AG04449 (cell line): ENCODE measurements at regions not wholly inside any gene's neighbourhood (a gene's known extent, or its start where the extent isn't known, plus 50 kb on each side); places are given as distances from the start of the nearest gene placed in this dataset.

Experiments
- CTCF ChIA-PET: fragments of 350-600 bp; formaldehyde crosslinking; extraction: SDS; loops from one replicate; lab custom pipeline; 2021; ENCODE audit warnings: antibody characterized with exemption; lab: Yijun Ruan, JAX
- POLR2A ChIA-PET: fragments of 400-600, 350-600 bp; formaldehyde crosslinking; extraction: SDS; loops from one replicate; lab custom pipeline; 2020; ENCODE audit warnings: antibody characterized with exemption, inconsistent platforms; lab: Yijun Ruan, JAX
- DNase-seq: peaks from one replicate; pipeline ENCODE4 v3.0.0-alpha.2; 2010; ENCODE audit warnings: low read depth, low spot score
- H3K4me3 ChIP-seq: 2 replicates; pipeline ENCODE4 v1.5.1; 2011; ENCODE audit warnings: low read depth, mild to moderate bottlenecking, control low read depth, low read length
- CTCF ChIP-seq: IDR thresholded peaks from one replicate; pipeline ENCODE4 v1.5.1; 2011; ENCODE audit warnings: mild to moderate bottlenecking, moderate library complexity, low read length, control low read depth, inconsistent platforms; ENCODE audit not compliant: insufficient read depth; ENCODE audit errors: missing control alignments

DNA sequence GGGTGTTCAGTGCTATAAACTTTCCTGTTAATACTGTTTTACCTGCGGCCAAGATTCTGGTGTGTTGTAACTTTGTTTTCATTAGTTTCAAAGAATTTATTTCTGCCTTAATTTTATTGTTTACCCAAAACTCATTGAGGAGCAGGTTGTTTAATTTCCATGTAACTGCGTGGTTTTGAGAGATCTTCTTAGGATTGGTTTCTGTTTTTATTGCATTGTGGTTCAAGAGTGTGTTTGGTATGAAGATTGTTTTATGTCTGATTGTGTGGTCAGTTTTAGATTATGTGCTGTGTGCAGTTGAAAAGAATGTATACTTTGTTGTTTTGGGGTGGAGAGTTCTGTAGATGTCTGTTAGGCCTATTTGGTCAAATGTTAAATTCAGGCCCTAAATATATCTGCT, 133.5 kb upstream of the GALNT15 start:
- no peak overlapping the region for H3K4me3 ChIP-seq
- no peak for TF ChIP-seq CTCF
- DNase-seq: no peak
- ChIA-PET CTCF (interaction anchor here (1.1 to 2.1 kb wide), 2 partner anchors 8 to 10 kb away, joined by 4 to 8 read pairs; no protein-coding TSS in a partner anchor), POLR2A (no interaction called here)

GRCh38 chr3:16048435-16049318, 125.8 kb upstream of the GALNT15 start:
- TF ChIP-seq CTCF: peak; percentile 60
- H3K4me3 ChIP-seq: no peak overlapping the region
- no peak for DNase-seq
- CTCF ChIA-PET: interaction anchor here (0.6 to 10.3 kb wide), 69 partner anchors 9 to 414 kb away, joined by 3 to 364 read pairs (median 4); partner anchors contain the start of genes GALNT15 and OXNAD1
- POLR2A ChIA-PET: interaction anchor here (0.9 to 1.3 kb wide), 2 partner anchors 29 to 81 kb away, joined by 3 to 4 read pairs; no protein-coding TSS in a partner anchor

GRCh38 chr3:16050641-16051467, 123.6 kb upstream of the GALNT15 start:
- ChIA-PET POLR2A (interaction anchor here (0.9 to 1.4 kb wide), 3 partner anchors 9 to 27 kb away, joined by 3 read pairs; no protein-coding TSS in a partner anchor), CTCF (interaction anchor here (0.7 to 10.3 kb wide), 25 partner anchors 8 to 416 kb away, joined by 3 to 364 read pairs (median 4); partner anchors contain the start of gene GALNT15)
- TF ChIP-seq CTCF: no peak
- H3K4me3 ChIP-seq: no peak overlapping the region
- no peak for DNase-seq

GRCh38 chr3:16051691-16052090, 122.8 kb upstream of the GALNT15 start:
- no peak for TF ChIP-seq CTCF
- no peak overlapping the region for H3K4me3 ChIP-seq
- no peak for DNase-seq
- POLR2A ChIA-PET: interaction anchor here (0.9 to 1.4 kb wide), 2 partner anchors 9 to 26 kb away, joined by 3 read pairs; no protein-coding TSS in a partner anchor
- CTCF ChIA-PET: interaction anchor here (1.1 to 10.3 kb wide), 14 partner anchors 7 to 238 kb away, joined by 3 to 364 read pairs (median 8); partner anchors contain the start of gene GALNT15

- ChIA-PET CTCF (interaction anchor here (9.6 kb wide), 1 partner anchor 126 kb away, joined by 144 read pairs; the partner anchor contains the start of gene GALNT15), POLR2A (no interaction called here)
- no peak for TF ChIP-seq CTCF
- no peak for DNase-seq
- H3K4me3 ChIP-seq: no peak overlapping the region
Measured at GRCh38 chr3:16052964-16053363, 121.5 kb upstream of the GALNT15 start.
